HEK293T (cell line): ENCODE measurements at regions not wholly inside any gene's neighbourhood (a gene's known extent, or its start where the extent isn't known, plus 50 kb on each side); places are given as distances from the start of the nearest gene placed in this dataset.

ENCODE experiments used
- FOXA1 ChIP-seq: fragments of 450-650 bp; IDR thresholded peaks from 2 replicates; pipeline ENCODE4 v1.6.1; 2016; ENCODE audit warnings: mild to moderate bottlenecking
- FOXK2 ChIP-seq: fragments of 450-650 bp; IDR thresholded peaks from 2 replicates; pipeline ENCODE4 v1.6.1; 2016; ENCODE audit warnings: mild to moderate bottlenecking
- SP1 ChIP-seq: fragments of 450-650 bp; IDR thresholded peaks from 2 replicates; pipeline ENCODE4 v1.6.1; 2017

DNA sequence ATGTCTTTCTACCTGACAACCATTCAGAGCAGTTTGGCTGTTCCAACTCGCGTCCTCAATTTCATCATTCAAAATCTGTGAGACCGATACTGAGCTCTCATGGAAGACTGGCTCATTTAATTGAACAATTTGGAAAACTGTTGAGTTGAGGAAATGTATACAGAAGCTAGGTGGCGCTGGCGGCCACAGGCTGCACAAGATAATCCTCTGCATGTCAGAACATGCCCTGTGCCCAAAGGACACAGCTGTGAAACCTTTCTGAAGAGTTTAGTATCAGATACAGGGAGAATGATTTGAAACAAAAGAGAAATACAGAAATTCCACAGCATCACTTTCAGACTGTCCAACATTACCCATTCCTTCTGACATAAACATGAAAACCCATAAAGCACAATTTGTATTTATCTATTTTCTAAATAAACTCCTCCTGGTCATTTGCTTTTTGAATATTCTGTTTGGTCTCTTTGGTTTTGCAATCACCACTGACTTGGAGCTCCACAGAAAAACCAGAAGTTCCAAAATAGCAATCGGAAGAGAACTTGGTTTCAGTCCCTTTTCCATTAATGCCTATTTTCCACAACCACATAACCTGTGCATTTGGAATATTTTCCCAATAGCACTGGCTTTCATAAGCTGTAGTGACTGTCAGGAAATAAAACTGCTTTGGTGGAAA is 192.8 kb downstream of the MAP2K6 start:
- TF ChIP-seq SP1 (no peak), FOXA1 (no peak), FOXK2 (no peak)
